HG02759 (cell line): ENCODE measurements at regions not wholly inside any gene's neighbourhood (a gene's known extent, or its start where the extent isn't known, plus 50 kb on each side); places are given as distances from the start of the nearest gene placed in this dataset.
A peak's percentile ranks its signal among the peaks of the same experiment; 100 is the strongest.

ENCODE experiments used
- ATAC-seq: cut with Tn5 transposase; IDR thresholded peaks from one replicate; pipeline ENCODE4 v1.9.1; 2021; ENCODE audit warnings: mild to moderate bottlenecking, moderate library complexity; ENCODE audit not compliant: unreplicated experiment

- no peak for ATAC-seq
Measured at GRCh38 chr6:166877906-166878305, 78.4 kb downstream of the RNASET2 start.

DNA sequence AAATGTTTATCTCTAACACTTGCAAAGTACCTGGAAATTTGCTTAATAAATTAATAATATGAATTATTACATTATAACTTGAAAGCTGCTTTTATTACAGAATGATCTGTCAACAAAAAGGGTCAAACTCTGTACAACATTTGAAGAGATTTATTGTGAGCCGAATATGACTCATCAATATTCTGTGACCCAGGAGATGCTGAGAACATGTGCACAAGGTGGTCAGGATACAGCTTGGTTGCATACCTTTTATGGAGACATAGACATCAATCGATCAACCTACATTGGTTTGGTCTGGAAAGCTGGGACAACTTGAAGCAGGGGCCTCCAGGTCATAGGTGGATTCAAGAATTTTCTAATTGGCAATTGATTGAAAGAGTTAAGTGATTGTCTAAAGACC is 79.0 kb downstream of the RNASET2 start:
- no peak for ATAC-seq

GRCh38 chr6:166872531-166873009 is 83.8 kb downstream of the RNASET2 start:
- no peak for ATAC-seq

- ATAC-seq, result no peak
Measured at GRCh38 chr6:166870602-166871208, 85.6 kb downstream of the RNASET2 start.

DNA sequence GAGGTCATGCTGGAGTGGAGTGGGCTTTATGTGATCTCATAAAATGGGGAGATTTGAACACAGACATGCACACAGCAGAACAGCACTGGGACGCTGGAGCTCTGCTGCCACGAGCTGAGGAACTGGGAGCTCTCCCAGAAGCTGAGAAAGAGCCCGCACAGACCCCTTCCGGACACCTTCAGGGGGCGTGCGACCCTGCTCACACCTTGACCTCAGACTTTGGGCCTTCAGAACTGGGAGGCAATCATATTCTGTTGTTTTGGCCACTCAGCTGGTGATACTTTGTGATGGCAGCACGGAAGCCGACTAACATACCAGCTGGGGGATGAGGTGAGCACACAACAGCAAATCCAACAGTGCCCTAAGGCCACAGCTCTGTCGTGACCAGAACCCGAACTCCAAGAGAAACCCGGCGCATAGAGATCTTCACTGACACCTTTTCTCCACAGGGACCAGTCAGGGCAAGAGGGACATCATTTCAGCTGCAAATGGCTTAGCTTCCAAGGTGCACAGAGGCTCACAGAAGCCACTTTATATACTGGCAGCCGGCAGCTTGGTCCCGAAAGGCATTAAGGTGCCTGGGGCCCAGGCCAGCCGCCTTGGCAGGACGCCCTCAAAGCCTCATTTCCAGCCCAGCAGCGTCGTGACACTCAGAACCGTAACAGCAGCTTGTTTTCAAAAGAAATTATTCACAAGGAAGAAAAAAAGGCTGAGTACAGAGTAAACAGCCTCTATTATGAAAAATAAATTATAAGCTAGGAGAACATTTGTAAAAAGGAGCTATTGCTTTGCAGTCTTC is 89.3 kb downstream of the RNASET2 start:
- no peak for ATAC-seq

DNA sequence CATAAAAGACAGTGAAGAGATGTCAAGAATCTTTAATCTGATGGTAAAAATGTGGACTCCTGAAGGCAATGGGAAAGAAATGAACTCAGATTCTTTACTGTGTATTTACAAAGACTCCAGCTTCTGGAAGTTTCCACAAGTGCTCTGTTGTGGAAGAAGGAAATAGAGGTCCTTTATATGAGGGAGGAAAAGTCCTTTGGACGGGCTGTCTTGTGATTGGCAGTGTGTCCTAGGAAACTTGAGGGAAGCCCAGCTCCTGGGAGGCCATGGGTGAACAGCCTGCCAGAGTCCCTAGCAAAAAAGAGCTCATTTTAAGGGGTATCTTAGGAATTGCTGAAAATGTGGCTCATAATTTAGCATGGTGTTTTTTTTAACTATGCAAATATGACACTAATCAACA is 92.0 kb downstream of the RNASET2 start:
- no peak for ATAC-seq

GRCh38 chr6:166862978-166863530 is 93.3 kb downstream of the RNASET2 start:
- peak; percentile 46 for ATAC-seq

GRCh38 chr6:166862287-166862977 is 93.9 kb downstream of the RNASET2 start:
- peak; percentile 64 for ATAC-seq

GRCh38 chr6:166861961-166862286 is 94.4 kb downstream of the RNASET2 start:
- ATAC-seq, result no peak

GRCh38 chr6:166861304-166861703 is 95.0 kb downstream of the RNASET2 start:
- no peak for ATAC-seq

DNA sequence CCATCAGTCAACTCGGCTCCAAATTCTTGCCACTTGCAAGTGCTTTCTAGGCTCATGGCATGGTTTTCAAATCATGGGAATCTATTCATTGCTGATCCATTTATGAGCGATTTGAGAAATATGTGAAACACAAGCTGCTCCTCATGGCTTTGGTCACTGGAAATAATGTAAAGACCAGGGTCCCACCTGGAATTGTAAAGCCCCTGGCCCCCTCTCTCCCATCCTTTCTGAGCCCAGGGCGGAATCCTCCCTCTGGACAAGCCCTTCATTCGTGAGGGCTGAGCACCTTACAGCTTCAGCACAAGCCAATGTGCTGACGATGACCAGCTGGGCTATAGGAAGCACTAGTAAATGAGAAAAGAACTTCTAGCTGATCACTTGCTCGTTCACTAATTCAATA is 96.0 kb downstream of the RNASET2 start:
- no peak for ATAC-seq

- no peak for ATAC-seq
Measured at GRCh38 chr6:166855416-166855815, 100.9 kb downstream of the RNASET2 start.

GRCh38 chr6:166853371-166854325 is 102.7 kb downstream of the RNASET2 start:
- no peak for ATAC-seq

GRCh38 chr6:166852451-166852975 is 103.8 kb downstream of the RNASET2 start:
- no peak for ATAC-seq

GRCh38 chr6:166851911-166852310 is 104.4 kb downstream of the RNASET2 start:
- ATAC-seq, result no peak

- no peak for ATAC-seq
Measured at GRCh38 chr6:166851426-166851825, 104.9 kb downstream of the RNASET2 start.

GRCh38 chr6:166850677-166851076 is 105.7 kb downstream of the RNASET2 start:
- no peak for ATAC-seq

DNA sequence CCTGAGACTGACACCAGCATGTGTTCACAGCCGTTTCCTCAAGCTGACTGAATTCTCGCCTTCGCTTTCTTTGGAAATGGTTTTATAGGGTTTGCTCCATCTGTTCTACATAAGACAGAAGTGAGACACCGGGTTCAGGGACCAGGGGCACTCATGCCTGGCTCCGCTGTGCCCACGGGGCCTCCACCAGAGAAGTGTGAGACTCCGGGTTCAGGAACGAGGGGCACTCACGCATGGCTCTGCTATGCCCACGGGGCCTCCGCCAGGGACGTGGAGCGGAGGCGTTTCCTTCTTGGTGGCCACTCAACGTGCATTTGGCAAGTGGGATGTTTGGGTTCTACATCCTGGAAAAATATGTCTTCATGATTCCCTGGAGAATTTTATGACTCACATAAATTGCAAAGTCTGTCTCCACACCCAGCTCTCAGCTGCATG is 106.6 kb downstream of the RNASET2 start:
- peak; percentile 85 for ATAC-seq

- peak; percentile 13 for ATAC-seq
Measured at GRCh38 chr6:166848979-166849748, 107.2 kb downstream of the RNASET2 start.
